ENCODE measurements at regions not wholly inside any gene's neighbourhood (a gene's known extent, or its start where the extent isn't known, plus 50 kb on each side); places are given as distances from the start of the nearest gene placed in this dataset.

DNA sequence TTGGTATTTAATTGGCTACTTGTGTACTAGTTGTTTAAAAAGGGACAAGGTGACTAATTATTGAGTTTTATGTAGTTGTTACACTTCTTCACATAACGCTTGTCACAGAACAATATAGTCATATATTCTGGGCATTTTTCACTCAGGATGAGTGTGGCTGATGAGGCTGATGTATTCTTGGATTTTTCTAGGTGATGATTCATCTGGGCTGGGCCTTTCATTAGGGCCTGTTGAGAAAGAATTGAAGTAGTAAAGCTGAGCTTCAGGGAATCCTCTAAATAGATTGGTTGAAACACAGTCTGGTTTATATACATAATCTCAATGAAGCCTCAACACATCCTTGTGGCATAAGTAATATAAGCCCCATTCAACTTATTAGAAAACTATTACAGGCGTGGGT is 445.7 kb downstream of the DAD1 start:
- TF ChIP-seq POLR2AphosphoS5 (IDR thresholded peaks at IDR 0.05; ENCODE audit: low read depth, low read length): no peak
- TF ChIP-seq, protein P1, sequence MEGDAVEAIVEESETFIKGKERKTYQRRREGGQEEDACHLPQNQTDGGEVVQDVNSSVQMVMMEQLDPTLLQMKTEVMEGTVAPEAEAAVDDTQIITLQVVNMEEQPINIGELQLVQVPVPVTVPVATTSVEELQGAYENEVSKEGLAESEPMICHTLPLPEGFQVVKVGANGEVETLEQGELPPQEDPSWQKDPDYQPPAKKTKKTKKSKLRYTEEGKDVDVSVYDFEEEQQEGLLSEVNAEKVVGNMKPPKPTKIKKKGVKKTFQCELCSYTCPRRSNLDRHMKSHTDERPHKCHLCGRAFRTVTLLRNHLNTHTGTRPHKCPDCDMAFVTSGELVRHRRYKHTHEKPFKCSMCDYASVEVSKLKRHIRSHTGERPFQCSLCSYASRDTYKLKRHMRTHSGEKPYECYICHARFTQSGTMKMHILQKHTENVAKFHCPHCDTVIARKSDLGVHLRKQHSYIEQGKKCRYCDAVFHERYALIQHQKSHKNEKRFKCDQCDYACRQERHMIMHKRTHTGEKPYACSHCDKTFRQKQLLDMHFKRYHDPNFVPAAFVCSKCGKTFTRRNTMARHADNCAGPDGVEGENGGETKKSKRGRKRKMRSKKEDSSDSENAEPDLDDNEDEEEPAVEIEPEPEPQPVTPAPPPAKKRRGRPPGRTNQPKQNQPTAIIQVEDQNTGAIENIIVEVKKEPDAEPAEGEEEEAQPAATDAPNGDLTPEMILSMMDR (IDR thresholded peaks at IDR 0.05): no peak
